Gastrocnemius medialis (tissue), 4 donors: ENCODE measurements at regions not wholly inside any gene's neighbourhood (a gene's known extent, or its start where the extent isn't known, plus 50 kb on each side); places are given as distances from the start of the nearest gene placed in this dataset.

Experiments used
- ATAC-seq, 2 donors: fragments of 150-250 bp; one replicate each; pipeline ENCODE4 v1.9.1; 2016
- DNase-seq, 2 donors: peaks; one replicate each; pipeline ENCODE4 v3.0.0-alpha.2; 2019
- H3K27ac ChIP-seq, 4 donors: fragments of 200-600 bp; sonication (generic); 1 replicate in 1 of 4; 2 replicates in 3 of 4; pipeline ENCODE4 v1.5.1; 2016 to 2018; ENCODE audit warnings: mild to moderate bottlenecking in 2 of 4, moderate library complexity in 1 of 4
- H3K27me3 ChIP-seq, 3 donors: fragments of 200-600 bp; sonication (generic) in 2 of 3; 1 replicate in 1 of 3; 2 replicates in 2 of 3; pipeline versions ENCODE4 v1.5.1 to v1.6.0; 2016 to 2019; ENCODE audit warnings: mild to moderate bottlenecking in 1 of 3, moderate library complexity in 1 of 3
- H3K36me3 ChIP-seq, 2 donors: fragments of 200-600 bp; sonication (generic) in 1 of 2; one replicate each; pipeline ENCODE4 v1.5.1; 2017 to 2018
- H3K4me1 ChIP-seq, 2 donors: fragments of 200-600 bp; sonication (generic) in 1 of 2; one replicate each; pipeline ENCODE4 v1.5.1; 2016 to 2017; ENCODE audit warnings: mild to moderate bottlenecking in 2 of 2
- H3K4me3 ChIP-seq, 4 donors: fragments of 200-600 bp; sonication (generic) in 3 of 4; 1 replicate in 1 of 4; 2 replicates in 3 of 4; pipeline ENCODE4 v1.5.1; 2016 to 2019; ENCODE audit warnings: mild to moderate bottlenecking in 2 of 4
- H3K9me3 ChIP-seq, 3 donors: fragments of 200-600 bp; sonication (generic) in 2 of 3; 1 replicate in 1 of 3; 2 replicates in 2 of 3; pipeline ENCODE4 v1.5.1; 2016 to 2019
- CTCF ChIP-seq, 5 experiments: fragments of 450-650 bp in 3 of 5; fragments of 200-600 bp in 2 of 5; sonication (generic) in 2 of 5; IDR thresholded peaks in 4 of 5; conservative IDR thresholded peaks in 1 of 5; 1 replicate in 4 of 5; 2 replicates in 1 of 5; pipeline ENCODE4 v1.5.1; 2016 to 2019; ENCODE audit warnings: antibody characterized with exemption in 5 of 5, mild to moderate bottlenecking in 3 of 5, moderate library complexity in 3 of 5
- POLR2A ChIP-seq, 2 donors: fragments of 450-650 bp; IDR thresholded peaks; one replicate each; pipeline ENCODE4 v1.6.1; 2017; ENCODE audit warnings: antibody characterized with exemption in 2 of 2, mild to moderate bottlenecking in 2 of 2, moderate library complexity in 2 of 2
- in situ Hi-C, 4 donors: fragments of 200-750 bp; cut with MboI; loops; one replicate each; pipeline versions ENCODE4 v1.15.0 to v1.8.0; 2017; ENCODE audit warnings: low sequenced_read_pairs in 4 of 4
- intact Hi-C: fragments of 100-400 bp; cut with DNase I; formaldehyde crosslinking; loops from one replicate; pipeline ENCODE4 v1.15.1; 2023; ENCODE audit warnings: low total_unique reads

- Histone ChIP-seq H3K4me1 (no peaks in the 10 kb centered on the region), H3K4me3 (no peak overlapping the region), H3K36me3 (no peaks in the 10 kb centered on the region), H3K27ac (no peak overlapping the region), H3K9me3 (no peaks in the 10 kb centered on the region), H3K27me3 (no peaks in the 10 kb centered on the region)
- intact Hi-C loops: no loop called here
- TF ChIP-seq POLR2A (IDR thresholded peaks at IDR 0.05) (no peak), CTCF (IDR thresholded peaks at IDR 0.05 in 4 of 5, conservative IDR thresholded peaks at IDR 0.05 in 1 of 5) (no peak)
- in situ Hi-C loops: no loop called here
- DNase-seq (no peak), ATAC-seq (no peak)
Observed at GRCh38 chr4:160326110-160326509, 1223.2 kb downstream of the RAPGEF2 start.

DNA sequence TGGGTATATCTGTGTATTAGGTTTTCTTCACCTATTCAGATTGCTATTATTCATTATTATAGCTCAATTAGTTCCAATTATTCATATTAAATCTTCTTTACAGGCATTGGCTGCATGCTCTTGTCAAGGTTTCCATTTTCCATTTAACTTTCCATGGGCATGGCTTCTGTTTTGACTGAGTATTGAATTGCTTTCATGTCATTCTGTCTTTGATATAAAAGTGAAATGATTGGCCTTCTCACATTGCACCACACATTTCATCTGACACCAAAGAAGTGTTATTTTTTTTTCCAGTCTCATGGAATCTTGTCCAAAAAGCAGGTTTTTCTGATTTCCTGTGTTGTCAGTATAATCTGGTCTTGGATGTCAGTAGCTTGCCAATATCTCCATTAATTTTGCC lies 1244.3 kb downstream of the RAPGEF2 start:
- Histone ChIP-seq H3K4me1 (no peaks in the 10 kb centered on the region), H3K9me3 (no peaks in the 10 kb centered on the region), H3K4me3 (no peak overlapping the region), H3K36me3 (no peaks in the 10 kb centered on the region), H3K27ac (no peak overlapping the region), H3K27me3 (no peaks in the 10 kb centered on the region)
- DNase-seq: no peak
- in situ Hi-C loops (no loop called here), intact Hi-C loops (no loop called here)
- ATAC-seq: no peak
- TF ChIP-seq CTCF (IDR thresholded peaks at IDR 0.05 in 4 of 5, conservative IDR thresholded peaks at IDR 0.05 in 1 of 5) (no peak), POLR2A (IDR thresholded peaks at IDR 0.05) (no peak)

DNA sequence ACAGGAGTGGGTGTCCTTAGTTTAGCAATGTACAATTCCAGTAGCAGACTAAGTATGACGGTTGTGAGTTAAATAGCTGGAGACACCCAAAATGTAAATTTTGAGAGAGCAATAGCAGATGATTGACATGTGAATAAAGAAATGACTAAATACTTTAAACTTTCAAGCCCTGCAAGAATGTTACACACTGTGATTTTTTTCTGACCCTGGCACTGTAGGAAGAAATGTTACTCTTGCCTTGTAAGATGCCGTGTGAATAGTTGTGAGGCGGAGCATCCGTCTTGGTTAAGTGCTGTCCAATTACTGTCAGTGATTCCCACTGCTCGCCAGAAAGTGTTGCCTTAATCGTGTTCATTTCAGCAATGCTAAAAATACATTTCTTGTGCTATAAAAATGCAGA lies 1248.1 kb downstream of the RAPGEF2 start:
- no peak overlapping the region for H3K4me3 ChIP-seq

DNA sequence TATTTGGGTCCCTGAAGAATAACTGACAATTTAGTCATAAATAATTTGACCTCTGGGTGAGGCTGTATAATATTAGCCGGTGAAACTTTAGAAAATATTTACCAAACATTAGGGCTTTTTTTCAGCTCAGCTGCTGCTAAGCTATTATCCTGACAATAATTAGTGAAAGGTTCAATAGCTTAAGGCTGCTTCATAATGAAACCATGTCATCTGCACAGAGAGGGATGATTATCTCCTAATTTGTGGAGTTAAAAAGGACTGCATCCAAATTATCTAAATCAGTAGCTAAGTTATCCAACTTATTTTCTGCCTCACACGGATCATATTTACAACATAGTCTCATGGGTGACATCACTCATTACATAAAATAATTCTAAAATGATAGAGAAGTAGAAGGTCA lies 1249.8 kb downstream of the RAPGEF2 start:
- Histone ChIP-seq H3K27me3 (no peaks in the 10 kb centered on the region), H3K9me3 (no peaks in the 10 kb centered on the region), H3K27ac (no peak overlapping the region), H3K36me3 (no peaks in the 10 kb centered on the region), H3K4me1 (no peaks in the 10 kb centered on the region), H3K4me3 (no peak overlapping the region)
- no peak for ATAC-seq
- TF ChIP-seq CTCF (IDR thresholded peaks at IDR 0.05 in 4 of 5, conservative IDR thresholded peaks at IDR 0.05 in 1 of 5): no peak
- no peak for TF ChIP-seq POLR2A (IDR thresholded peaks at IDR 0.05)
- in situ Hi-C loops (no loop called here), intact Hi-C loops (no loop called here)
- no peak for DNase-seq

More for the DNA sequence above, 1248.1 kb downstream of the RAPGEF2 start:
- Histone ChIP-seq H3K27ac (no peak overlapping the region), H3K27me3 (no peaks in the 10 kb centered on the region), H3K36me3 (no peaks in the 10 kb centered on the region), H3K4me1 (no peaks in the 10 kb centered on the region), H3K9me3 (no peaks in the 10 kb centered on the region)
- intact Hi-C loops (no loop called here), in situ Hi-C loops (no loop called here)
- no peak for ATAC-seq
- TF ChIP-seq CTCF (IDR thresholded peaks at IDR 0.05 in 4 of 5, conservative IDR thresholded peaks at IDR 0.05 in 1 of 5) (no peak), POLR2A (IDR thresholded peaks at IDR 0.05) (no peak)
- DNase-seq: no peak

DNA sequence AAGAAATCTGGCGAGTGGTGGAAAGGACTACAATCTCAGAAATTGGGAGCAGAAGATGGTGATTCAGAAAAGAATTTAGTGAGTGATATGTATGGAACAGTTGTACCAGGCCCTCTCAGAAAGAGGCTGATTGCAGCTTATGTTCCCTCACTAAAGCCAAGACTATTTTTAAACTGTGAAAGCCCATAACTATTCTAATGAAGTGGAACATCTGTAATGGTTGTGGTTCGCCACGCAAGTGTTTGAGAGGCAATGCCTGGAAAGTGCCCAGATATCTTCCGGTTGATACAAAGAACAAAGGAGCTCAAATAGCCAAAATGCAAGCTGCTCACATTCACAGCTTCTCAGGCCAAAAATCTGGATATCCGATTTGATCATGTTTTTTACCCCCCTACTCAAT lies 1250.7 kb downstream of the RAPGEF2 start:
- Histone ChIP-seq H3K4me3 (no peak overlapping the region), H3K9me3 (no peaks in the 10 kb centered on the region), H3K27ac (no peak overlapping the region), H3K36me3 (no peaks in the 10 kb centered on the region), H3K27me3 (no peaks in the 10 kb centered on the region), H3K4me1 (no peaks in the 10 kb centered on the region)
- TF ChIP-seq CTCF (IDR thresholded peaks at IDR 0.05 in 4 of 5, conservative IDR thresholded peaks at IDR 0.05 in 1 of 5) (no peak), POLR2A (IDR thresholded peaks at IDR 0.05) (no peak)
- ATAC-seq: no peak
- no peak for DNase-seq
- intact Hi-C loops: no loop called here
- in situ Hi-C loops: no loop called here
